ENCODE measurements at regions not wholly inside any gene's neighbourhood (a gene's known extent, or its start where the extent isn't known, plus 50 kb on each side); places are given as distances from the start of the nearest gene placed in this dataset.

- no peaks in the 10 kb centered on the region for H3K27me3 ChIP-seq (ENCODE audit: control insufficient read depth, insufficient read depth, low read length)
- H3K4me3 ChIP-seq (ENCODE audit: low read length) = no peak overlapping the region
- no CpG with 5 or more reads among the region's 2 CpGs for WGBS (ENCODE audit: insufficient coverage, insufficient read length)
- H3K27ac ChIP-seq (ENCODE audit: low read length) = no peak overlapping the region
- H3K36me3 ChIP-seq (ENCODE audit: control insufficient read depth, insufficient read depth, low read length) = no peaks in the 10 kb centered on the region
- H3K9me3 ChIP-seq (ENCODE audit: control insufficient read depth, insufficient read depth, low read length) = no peaks in the 10 kb centered on the region
- no peaks in the 10 kb centered on the region; the same call in 1 of the 2 replicates for H3K4me1 ChIP-seq (ENCODE audit: control insufficient read depth, insufficient read depth, low read length)
- no peak for DNase-seq (ENCODE audit: low read depth, low spot score)
Measured at GRCh38 chr11:113614097-113614496, 92.0 kb downstream of the TMPRSS5 start.

- Histone ChIP-seq H3K27me3 (ENCODE audit: control insufficient read depth, insufficient read depth, low read length) (no peaks in the 10 kb centered on the region), H3K36me3 (ENCODE audit: control insufficient read depth, insufficient read depth, low read length) (no peaks in the 10 kb centered on the region), H3K4me3 (ENCODE audit: low read length) (no peak overlapping the region), H3K9me3 (ENCODE audit: control insufficient read depth, insufficient read depth, low read length) (no peaks in the 10 kb centered on the region), H3K4me1 (ENCODE audit: control insufficient read depth, insufficient read depth, low read length) (no peaks in the 10 kb centered on the region; the same call in 1 of the 2 replicates), H3K27ac (ENCODE audit: low read length) (no peak overlapping the region)
- WGBS (ENCODE audit: insufficient coverage, insufficient read length) = no CpG with 5 or more reads among the region's 5 CpGs
- DNase-seq (ENCODE audit: low read depth, low spot score) = no peak
Measured at GRCh38 chr11:113613619-113614018, 92.5 kb downstream of the TMPRSS5 start.

- Histone ChIP-seq H3K4me3 (ENCODE audit: low read length) (no peak overlapping the region), H3K36me3 (ENCODE audit: control insufficient read depth, insufficient read depth, low read length) (no peaks in the 10 kb centered on the region), H3K4me1 (ENCODE audit: control insufficient read depth, insufficient read depth, low read length) (no peaks in the 10 kb centered on the region), H3K27ac (ENCODE audit: low read length) (no peak overlapping the region), H3K9me3 (ENCODE audit: control insufficient read depth, insufficient read depth, low read length) (no peaks in the 10 kb centered on the region; the same call in 1 of the 2 replicates), H3K27me3 (ENCODE audit: control insufficient read depth, insufficient read depth, low read length) (no peaks in the 10 kb centered on the region)
- WGBS (ENCODE audit: insufficient coverage, insufficient read length) = no CpG with 5 or more reads among the region's 1 CpG
- no peak for DNase-seq (ENCODE audit: low read depth, low spot score)
Measured at GRCh38 chr11:113604186-113604585, 101.9 kb downstream of the TMPRSS5 start.

- no CpG with 5 or more reads among the region's 5 CpGs for WGBS (ENCODE audit: insufficient coverage, insufficient read length)
- H3K27ac ChIP-seq (ENCODE audit: low read length) = no peak overlapping the region
- no peaks in the 10 kb centered on the region; the same call in 1 of the 2 replicates for H3K9me3 ChIP-seq (ENCODE audit: control insufficient read depth, insufficient read depth, low read length)
- H3K4me3 ChIP-seq (ENCODE audit: low read length) = no peak overlapping the region
- H3K36me3 ChIP-seq (ENCODE audit: control insufficient read depth, insufficient read depth, low read length) = no peaks in the 10 kb centered on the region
- DNase-seq (ENCODE audit: low read depth, low spot score) = no peak
- H3K4me1 ChIP-seq (ENCODE audit: control insufficient read depth, insufficient read depth, low read length) = no peaks in the 10 kb centered on the region
- H3K27me3 ChIP-seq (ENCODE audit: control insufficient read depth, insufficient read depth, low read length) = no peaks in the 10 kb centered on the region
Measured at GRCh38 chr11:113603277-113604059, 102.6 kb downstream of the TMPRSS5 start.

- no peak overlapping the region for H3K27ac ChIP-seq (ENCODE audit: low read length)
- no peaks in the 10 kb centered on the region; the same call in 1 of the 2 replicates for H3K9me3 ChIP-seq (ENCODE audit: control insufficient read depth, insufficient read depth, low read length)
- no peaks in the 10 kb centered on the region for H3K4me1 ChIP-seq (ENCODE audit: control insufficient read depth, insufficient read depth, low read length)
- H3K27me3 ChIP-seq (ENCODE audit: control insufficient read depth, insufficient read depth, low read length) = no peaks in the 10 kb centered on the region
- H3K4me3 ChIP-seq (ENCODE audit: low read length) = no peak overlapping the region
- no peaks in the 10 kb centered on the region for H3K36me3 ChIP-seq (ENCODE audit: control insufficient read depth, insufficient read depth, low read length)
- no peak for DNase-seq (ENCODE audit: low read depth, low spot score)
- no CpG with 5 or more reads among the region's 2 CpGs for WGBS (ENCODE audit: insufficient coverage, insufficient read length)
Measured at GRCh38 chr11:113602483-113602882, 103.6 kb downstream of the TMPRSS5 start.

- no peak overlapping the region for H3K27ac ChIP-seq (ENCODE audit: low read length)
- no peaks in the 10 kb centered on the region for H3K36me3 ChIP-seq (ENCODE audit: control insufficient read depth, insufficient read depth, low read length)
- no peaks in the 10 kb centered on the region for H3K27me3 ChIP-seq (ENCODE audit: control insufficient read depth, insufficient read depth, low read length)
- no peak overlapping the region for H3K4me3 ChIP-seq (ENCODE audit: low read length)
- no CpG with 5 or more reads among the region's 5 CpGs for WGBS (ENCODE audit: insufficient coverage, insufficient read length)
- no peak for DNase-seq (ENCODE audit: low read depth, low spot score)
- no peaks in the 10 kb centered on the region for H3K9me3 ChIP-seq (ENCODE audit: control insufficient read depth, insufficient read depth, low read length)
- no peaks in the 10 kb centered on the region for H3K4me1 ChIP-seq (ENCODE audit: control insufficient read depth, insufficient read depth, low read length)
Measured at GRCh38 chr11:113596658-113597057, 109.5 kb downstream of the TMPRSS5 start.

GRCh38 chr11:113595810-113596594, 110.1 kb downstream of the TMPRSS5 start:
- Histone ChIP-seq H3K4me1 (ENCODE audit: control insufficient read depth, insufficient read depth, low read length) (no peaks in the 10 kb centered on the region), H3K27me3 (ENCODE audit: control insufficient read depth, insufficient read depth, low read length) (no peaks in the 10 kb centered on the region), H3K36me3 (ENCODE audit: control insufficient read depth, insufficient read depth, low read length) (no peaks in the 10 kb centered on the region), H3K27ac (ENCODE audit: low read length) (no peak overlapping the region), H3K4me3 (ENCODE audit: low read length) (no peak overlapping the region), H3K9me3 (ENCODE audit: control insufficient read depth, insufficient read depth, low read length) (no peaks in the 10 kb centered on the region)
- WGBS (ENCODE audit: insufficient coverage, insufficient read length) = no CpG with 5 or more reads among the region's 3 CpGs
- no peak for DNase-seq (ENCODE audit: low read depth, low spot score)

- Histone ChIP-seq H3K4me1 (ENCODE audit: control insufficient read depth, insufficient read depth, low read length) (no peaks in the 10 kb centered on the region), H3K9me3 (ENCODE audit: control insufficient read depth, insufficient read depth, low read length) (no peaks in the 10 kb centered on the region), H3K27ac (ENCODE audit: low read length) (no peak overlapping the region), H3K36me3 (ENCODE audit: control insufficient read depth, insufficient read depth, low read length) (no peaks in the 10 kb centered on the region), H3K27me3 (ENCODE audit: control insufficient read depth, insufficient read depth, low read length) (no peaks in the 10 kb centered on the region), H3K4me3 (ENCODE audit: low read length) (no peak overlapping the region)
- DNase-seq (ENCODE audit: low read depth, low spot score) = no peak
- WGBS (ENCODE audit: insufficient coverage, insufficient read length) = no CpG with 5 or more reads among the region's 6 CpGs
Measured at GRCh38 chr11:113593698-113594308, 112.3 kb downstream of the TMPRSS5 start.

- H3K27me3 ChIP-seq (ENCODE audit: control insufficient read depth, insufficient read depth, low read length) = no peaks in the 10 kb centered on the region
- H3K27ac ChIP-seq (ENCODE audit: low read length) = no peak overlapping the region
- no peaks in the 10 kb centered on the region for H3K36me3 ChIP-seq (ENCODE audit: control insufficient read depth, insufficient read depth, low read length)
- no CpG with 5 or more reads among the region's 3 CpGs for WGBS (ENCODE audit: insufficient coverage, insufficient read length)
- H3K4me1 ChIP-seq (ENCODE audit: control insufficient read depth, insufficient read depth, low read length) = no peaks in the 10 kb centered on the region
- DNase-seq (ENCODE audit: low read depth, low spot score) = no peak
- H3K9me3 ChIP-seq (ENCODE audit: control insufficient read depth, insufficient read depth, low read length) = no peaks in the 10 kb centered on the region
- H3K4me3 ChIP-seq (ENCODE audit: low read length) = no peak overlapping the region
Measured at GRCh38 chr11:113591117-113591516, 115.0 kb downstream of the TMPRSS5 start.

GRCh38 chr11:113587308-113587739, 112.1 kb upstream of the DRD2 start:
- no peak overlapping the region for H3K27ac ChIP-seq (ENCODE audit: low read length)
- H3K27me3 ChIP-seq (ENCODE audit: control insufficient read depth, insufficient read depth, low read length) = no peaks in the 10 kb centered on the region
- H3K4me3 ChIP-seq (ENCODE audit: low read length) = no peak overlapping the region
- no peaks in the 10 kb centered on the region for H3K36me3 ChIP-seq (ENCODE audit: control insufficient read depth, insufficient read depth, low read length)
- no peak for DNase-seq (ENCODE audit: low read depth, low spot score)
- H3K4me1 ChIP-seq (ENCODE audit: control insufficient read depth, insufficient read depth, low read length) = no peaks in the 10 kb centered on the region
- H3K9me3 ChIP-seq (ENCODE audit: control insufficient read depth, insufficient read depth, low read length) = no peaks in the 10 kb centered on the region
- WGBS (ENCODE audit: insufficient coverage, insufficient read length) = no CpG with 5 or more reads among the region's 4 CpGs
